ENCODE measurements at regions not wholly inside any gene's neighbourhood (a gene's known extent, or its start where the extent isn't known, plus 50 kb on each side); places are given as distances from the start of the nearest gene placed in this dataset.
"Not testable (repeated sequence)": the region's sequence is repeated elsewhere in the genome, so short reads cannot be mapped to it uniquely, and the experiment has no call there.

DNA sequence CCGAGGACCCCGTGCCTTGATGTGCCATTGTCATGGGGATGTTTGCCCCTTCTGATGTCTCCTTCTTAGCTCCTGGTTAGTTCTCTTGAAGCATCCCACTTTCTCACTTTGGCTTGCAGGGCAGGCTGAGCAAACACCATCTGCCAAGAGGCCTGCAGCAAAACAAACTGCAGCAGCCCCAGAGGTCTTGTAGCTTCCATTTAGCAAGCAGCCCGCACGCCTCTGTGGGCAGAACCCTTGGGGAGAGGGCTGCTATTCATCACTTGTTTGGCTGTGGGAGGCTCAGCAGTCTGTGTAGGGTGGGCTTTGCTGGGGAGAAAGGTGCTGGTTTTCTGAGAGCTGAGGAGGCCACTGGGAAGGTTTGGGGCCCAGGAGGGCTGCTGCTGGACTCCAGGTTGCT is 56.7 kb downstream of the KCNC4 start:
- TF ChIP-seq JUN (IDR thresholded peaks at IDR 0.05) (no peak), CEBPB (IDR thresholded peaks at IDR 0.05) (no peak)
- Histone ChIP-seq H3K4me1 (no peaks in the 10 kb centered on the region), H3K9me3 (no peaks in the 10 kb centered on the region), H3K27ac (no peak overlapping the region), H3K4me2 (no peak overlapping the region), H3K4me3 (no peak overlapping the region)
- 44% methylated on average over 2 of the region's 4 CpGs for WGBS (ENCODE audit: missing lambda C conversion rate)
- DNase-seq (ENCODE audit: low read depth in 1 of 2, low spot score in 1 of 2): no peak
- POLR2A ChIA-PET: no interaction called here
- CTCF ChIA-PET: no interaction called here
- no peak for ATAC-seq
- FAIRE-seq: no peak

DNA sequence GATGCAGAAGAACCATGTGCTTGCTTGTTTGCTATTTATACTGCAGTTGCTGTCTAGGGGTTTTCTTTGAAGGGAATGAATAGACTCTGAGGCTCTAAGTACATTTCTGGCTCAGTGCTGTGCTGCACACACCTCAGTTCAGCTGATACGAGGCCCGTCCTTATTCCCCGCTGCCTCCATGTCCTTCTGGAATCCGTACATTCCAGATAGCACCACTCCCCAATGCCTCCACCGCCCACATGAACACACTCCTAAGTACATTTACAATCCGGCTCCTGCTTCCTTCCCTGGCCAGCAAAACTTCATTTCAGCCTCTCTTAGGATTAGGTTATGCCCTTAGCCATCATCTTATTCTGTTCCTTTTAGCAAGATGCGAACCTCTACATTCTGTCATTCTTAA is 57.1 kb downstream of the KCNC4 start:
- no peak overlapping the region for H3K4me3 ChIP-seq
- no peak for ATAC-seq
- no peaks in the 10 kb centered on the region for H3K9me3 ChIP-seq
- TF ChIP-seq NR3C1 (IDR thresholded peaks at IDR 0.05) (no peak), POLR2A (IDR thresholded peaks at IDR 0.05; ENCODE audit: low read length) (no peak), HOXA7 (CRISPR knock-in tag; IDR thresholded peaks at IDR 0.05) (no peak), CBX8 (IDR thresholded peaks at IDR 0.05) (no peak)
- ChIA-PET CTCF (no interaction called here), POLR2A (no interaction called here)
- no peak overlapping the region for H3K4me2 ChIP-seq
- FAIRE-seq: no peak
- no peak overlapping the region for H3K27ac ChIP-seq
- H3K4me1 ChIP-seq: no peaks in the 10 kb centered on the region
- no peak for DNase-seq (ENCODE audit: low read depth in 1 of 2, low spot score in 1 of 2)
- WGBS (ENCODE audit: missing lambda C conversion rate): 83% methylated on average over 7 of the region's 7 CpGs

DNA sequence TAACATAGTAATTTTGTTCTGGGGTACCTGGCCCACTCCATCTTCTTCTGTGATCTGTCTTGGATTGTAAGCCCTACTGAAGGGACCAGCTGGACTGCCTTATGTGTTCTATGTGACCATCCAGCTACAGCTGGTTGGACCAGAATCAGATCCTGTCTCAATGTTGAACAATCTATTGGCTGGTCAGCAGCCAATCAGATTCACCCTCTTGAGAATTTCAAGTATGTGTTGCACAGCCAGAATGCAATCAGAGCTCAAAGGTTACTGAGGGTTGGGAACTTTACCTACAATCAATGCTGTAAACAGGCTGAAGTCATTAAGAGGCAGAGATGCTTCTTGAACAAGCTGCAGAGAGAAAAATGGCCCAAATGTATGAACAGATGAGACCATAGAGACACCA is 61.9 kb downstream of the KCNC4 start:
- no peak for TF ChIP-seq ZC3H11A (IDR thresholded peaks at IDR 0.05)
- no peak for TF ChIP-seq MAZ (IDR thresholded peaks at IDR 0.05; ENCODE audit: borderline replicate concordance, low read depth, low read length)
- no peak for TF ChIP-seq POLR2AphosphoS2 (conservative IDR thresholded peaks at IDR 0.05; ENCODE audit: low read length)
- TF ChIP-seq MAFK (IDR thresholded peaks at IDR 0.05; ENCODE audit: partially characterized antibody): no peak
- no peak for TF ChIP-seq HOXB13 (CRISPR knock-in tag; IDR thresholded peaks at IDR 0.05; ENCODE audit: low read depth)
- no peak for TF ChIP-seq ESRRA (IDR thresholded peaks at IDR 0.05; ENCODE audit: borderline replicate concordance, low read length)
- TF ChIP-seq BHLHE40 (IDR thresholded peaks at IDR 0.05; ENCODE audit: low read depth, low read length): no peak
- TF ChIP-seq HEYL (CRISPR knock-in tag; IDR thresholded peaks at IDR 0.05): no peak
- TF ChIP-seq, protein P1, sequence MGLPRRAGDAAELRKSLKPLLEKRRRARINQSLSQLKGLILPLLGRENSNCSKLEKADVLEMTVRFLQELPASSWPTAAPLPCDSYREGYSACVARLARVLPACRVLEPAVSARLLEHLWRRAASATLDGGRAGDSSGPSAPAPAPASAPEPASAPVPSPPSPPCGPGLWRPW (IDR thresholded peaks at IDR 0.05): no peak
- TF ChIP-seq RNF2 (IDR thresholded peaks at IDR 0.05; ENCODE audit: borderline replicate concordance, low read depth): no peak
- no peak for TF ChIP-seq MYC (IDR thresholded peaks at IDR 0.05; ENCODE audit: borderline replicate concordance, low read length)
- TF ChIP-seq, protein P2, sequence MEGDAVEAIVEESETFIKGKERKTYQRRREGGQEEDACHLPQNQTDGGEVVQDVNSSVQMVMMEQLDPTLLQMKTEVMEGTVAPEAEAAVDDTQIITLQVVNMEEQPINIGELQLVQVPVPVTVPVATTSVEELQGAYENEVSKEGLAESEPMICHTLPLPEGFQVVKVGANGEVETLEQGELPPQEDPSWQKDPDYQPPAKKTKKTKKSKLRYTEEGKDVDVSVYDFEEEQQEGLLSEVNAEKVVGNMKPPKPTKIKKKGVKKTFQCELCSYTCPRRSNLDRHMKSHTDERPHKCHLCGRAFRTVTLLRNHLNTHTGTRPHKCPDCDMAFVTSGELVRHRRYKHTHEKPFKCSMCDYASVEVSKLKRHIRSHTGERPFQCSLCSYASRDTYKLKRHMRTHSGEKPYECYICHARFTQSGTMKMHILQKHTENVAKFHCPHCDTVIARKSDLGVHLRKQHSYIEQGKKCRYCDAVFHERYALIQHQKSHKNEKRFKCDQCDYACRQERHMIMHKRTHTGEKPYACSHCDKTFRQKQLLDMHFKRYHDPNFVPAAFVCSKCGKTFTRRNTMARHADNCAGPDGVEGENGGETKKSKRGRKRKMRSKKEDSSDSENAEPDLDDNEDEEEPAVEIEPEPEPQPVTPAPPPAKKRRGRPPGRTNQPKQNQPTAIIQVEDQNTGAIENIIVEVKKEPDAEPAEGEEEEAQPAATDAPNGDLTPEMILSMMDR (IDR thresholded peaks at IDR 0.05): no peak
- TF ChIP-seq, protein P3, sequence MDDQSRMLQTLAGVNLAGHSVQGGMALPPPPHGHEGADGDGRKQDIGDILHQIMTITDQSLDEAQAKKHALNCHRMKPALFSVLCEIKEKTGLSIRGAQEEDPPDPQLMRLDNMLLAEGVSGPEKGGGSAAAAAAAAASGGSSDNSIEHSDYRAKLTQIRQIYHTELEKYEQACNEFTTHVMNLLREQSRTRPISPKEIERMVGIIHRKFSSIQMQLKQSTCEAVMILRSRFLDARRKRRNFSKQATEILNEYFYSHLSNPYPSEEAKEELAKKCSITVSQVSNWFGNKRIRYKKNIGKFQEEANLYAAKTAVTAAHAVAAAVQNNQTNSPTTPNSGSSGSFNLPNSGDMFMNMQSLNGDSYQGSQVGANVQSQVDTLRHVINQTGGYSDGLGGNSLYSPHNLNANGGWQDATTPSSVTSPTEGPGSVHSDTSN (IDR thresholded peaks at IDR 0.05): no peak
- no peak for TF ChIP-seq EP300 (IDR thresholded peaks at IDR 0.05)
- no peak for TF ChIP-seq CEBPB (IDR thresholded peaks at IDR 0.05)
- Histone ChIP-seq H3K4me1 (no peaks in the 10 kb centered on the region), H3K27ac (no peak overlapping the region), H3K4me2 (no peak overlapping the region), H3K9me3 (no peaks in the 10 kb centered on the region), H3K4me3 (no peak overlapping the region)
- DNase-seq (ENCODE audit: low read depth in 1 of 2, low spot score in 1 of 2) (no peak), FAIRE-seq (no peak), ATAC-seq (no peak)
- ChIA-PET POLR2A (no interaction called here), CTCF (interaction anchor here (1.6 kb wide), 1 partner anchor 64 kb away, joined by 3 read pairs; no protein-coding TSS in a partner anchor)

DNA sequence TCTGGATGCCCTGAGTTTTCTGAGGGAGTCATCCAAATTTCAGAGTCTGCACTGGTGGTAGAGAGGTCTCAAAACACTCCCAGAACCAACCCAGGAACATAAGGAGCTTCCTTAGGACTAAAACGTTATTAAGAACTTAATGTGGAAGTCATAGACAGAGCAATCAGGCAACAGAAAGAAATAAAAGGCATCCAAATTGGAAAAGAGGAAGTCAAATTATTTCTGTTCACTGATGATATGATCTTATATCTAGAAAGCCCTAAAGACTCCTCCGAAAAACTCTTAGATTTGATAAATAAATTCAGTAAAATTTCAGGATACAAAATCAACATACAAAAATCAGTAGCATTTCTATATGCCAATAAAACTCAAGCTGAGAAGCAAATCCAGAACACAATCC is 63.7 kb downstream of the KCNC4 start:
- CTCF ChIA-PET; DNase-seq (ENCODE audit: low read depth in 1 of 2, low spot score in 1 of 2); POLR2A ChIA-PET; FAIRE-seq; H3K4me1 ChIP-seq; H3K4me2 ChIP-seq; ATAC-seq; H3K27ac ChIP-seq; H3K4me3 ChIP-seq; H3K9me3 ChIP-seq: not testable (repeated sequence)
- WGBS (ENCODE audit: missing lambda C conversion rate): 25% methylated on average over 2 of the region's 2 CpGs

Measured in A549 (cell line).